GM23338 (cell line): ENCODE measurements at regions not wholly inside any gene's neighbourhood (a gene's known extent, or its start where the extent isn't known, plus 50 kb on each side); places are given as distances from the start of the nearest gene placed in this dataset.

Source experiments
- ATAC-seq: fragments of 200-7000 bp; cut with Tn5 transposase; 3 replicates; pipeline ENCODE4 v1.9.1; 2020
- DNase-seq: peaks from one replicate; pipeline ENCODE4 v3.0.0-alpha.2; 2015; ENCODE audit warnings: low spot score
- H2AFZ ChIP-seq: fragments of 200-600 bp; sonication (generic); 2 replicates; pipeline ENCODE4 v1.8.0; 2016; ENCODE audit warnings: antibody characterized with exemption, mild to moderate bottlenecking, moderate library complexity
- H3F3A ChIP-seq: fragments of 200-600 bp; sonication (generic); replicated peaks from 2 replicates; pipeline ENCODE4 v1.8.0; 2017; ENCODE audit warnings: antibody characterized with exemption, mixed run types, low read depth
- H3K27ac ChIP-seq: fragments of 200-600 bp; sonication (generic); 2 replicates; pipeline ENCODE4 v1.6.1; 2016; ENCODE audit warnings: low read depth
- H3K27me3 ChIP-seq: fragments of 200-600 bp; sonication (generic); 2 replicates; pipeline ENCODE4 v1.8.0; 2016; ENCODE audit warnings: mild to moderate bottlenecking, mixed run types, moderate library complexity; ENCODE audit not compliant: insufficient read depth
- H3K36me3 ChIP-seq: fragments of 200-600 bp; sonication (generic); 2 replicates; pipeline ENCODE4 v1.8.0; 2016; ENCODE audit warnings: mild to moderate bottlenecking; ENCODE audit not compliant: insufficient read depth
- H3K4me1 ChIP-seq: fragments of 200-600 bp; sonication (generic); 2 replicates; pipeline ENCODE4 v1.8.0; 2016; ENCODE audit warnings: mild to moderate bottlenecking, moderate library complexity; ENCODE audit not compliant: insufficient read depth
- H3K4me2 ChIP-seq: fragments of 200-600 bp; sonication (generic); 2 replicates; pipeline ENCODE4 v1.7.1; 2017; ENCODE audit warnings: mixed run types
- H3K4me3 ChIP-seq: fragments of 200-600 bp; sonication (generic); 2 replicates; pipeline ENCODE4 v1.6.1; 2016; ENCODE audit warnings: mixed run types
- H3K79me2 ChIP-seq: fragments of 200-600 bp; sonication (generic); replicated peaks from 2 replicates; pipeline ENCODE4 v1.8.0; 2017; ENCODE audit warnings: mild to moderate bottlenecking; ENCODE audit not compliant: insufficient read depth
- H3K9me2 ChIP-seq: fragments of 200-600 bp; sonication (generic); 2 replicates; pipeline ENCODE4 v1.8.0; 2017; ENCODE audit not compliant: insufficient read depth
- H4K20me1 ChIP-seq: fragments of 200-600 bp; sonication (generic); replicated peaks from 2 replicates; pipeline ENCODE4 v1.8.0; 2017; ENCODE audit warnings: mild to moderate bottlenecking; ENCODE audit not compliant: insufficient read depth
- H3K27ac Mint-ChIP-seq: 2 replicates; pipeline ENCODE4 v1.8.0; 2020; ENCODE audit warnings: inconsistent platforms, mild to moderate bottlenecking, moderate library complexity, mixed read lengths
- H3K27me3 Mint-ChIP-seq: 3 replicates; pipeline ENCODE4 v1.8.0; 2022; ENCODE audit warnings: low read depth, mild to moderate bottlenecking, moderate library complexity, mixed read lengths, inconsistent platforms; ENCODE audit not compliant: insufficient read depth, poor library complexity
- H3K36me3 Mint-ChIP-seq: 3 replicates; pipeline ENCODE4 v1.8.0; 2021; ENCODE audit warnings: low read depth, mild to moderate bottlenecking, inconsistent platforms, moderate library complexity, mixed read lengths
- H3K4me1 Mint-ChIP-seq: 3 replicates; pipeline ENCODE4 v1.8.0; 2020; ENCODE audit warnings: mild to moderate bottlenecking, inconsistent platforms, mixed read lengths
- H3K4me3 Mint-ChIP-seq: 3 replicates; pipeline ENCODE4 v1.8.0; 2021; ENCODE audit warnings: moderate library complexity, mild to moderate bottlenecking, inconsistent platforms, mixed read lengths
- H3K9me3 Mint-ChIP-seq: 3 replicates; pipeline ENCODE4 v1.8.0; 2020; ENCODE audit warnings: moderate library complexity, mild to moderate bottlenecking, inconsistent platforms, mixed read lengths
- CREB1 ChIP-seq: fragments of 250-450 bp; sonication (Bioruptor Pico); IDR thresholded peaks from 2 replicates; pipeline ENCODE4 v1.5.0; 2020; ENCODE audit warnings: low read depth, mild to moderate bottlenecking, moderate library complexity
- CTCF ChIP-seq, 2 experiments: fragments of 200-600 bp in 1 of 2; sonication (generic) in 1 of 2; conservative IDR thresholded peaks; 2 replicates each; pipeline versions ENCODE4 v1.5.1 to v1.6.1; 2016 to 2017; ENCODE audit warnings: antibody characterized with exemption in 2 of 2, low read depth in 2 of 2, mild to moderate bottlenecking in 2 of 2, moderate library complexity in 1 of 2
- ETS1 ChIP-seq: IDR thresholded peaks from 2 replicates; pipeline ENCODE4 v1.6.1; 2016; ENCODE audit warnings: antibody characterized with exemption
- EZH2 ChIP-seq: fragments of 200-600 bp; sonication (generic); IDR thresholded peaks from one replicate; pipeline ENCODE4 v1.8.0; 2017; ENCODE audit warnings: antibody characterized with exemption, mild to moderate bottlenecking, low read depth; ENCODE audit not compliant: unreplicated experiment
- EZH2phosphoT487 ChIP-seq: fragments of 200-600 bp; sonication (generic); IDR thresholded peaks from one replicate; pipeline ENCODE4 v1.8.1; 2018; ENCODE audit warnings: antibody characterized with exemption; ENCODE audit not compliant: unreplicated experiment
- JUNB ChIP-seq: IDR thresholded peaks from one replicate; pipeline ENCODE4 v1.6.1; 2016; ENCODE audit warnings: antibody characterized with exemption; ENCODE audit not compliant: unreplicated experiment
- NANOG ChIP-seq: IDR thresholded peaks from 2 replicates; pipeline ENCODE4 v1.6.1; 2016; ENCODE audit warnings: antibody characterized with exemption, borderline replicate concordance
- POLR2AphosphoS5 ChIP-seq: IDR thresholded peaks from 2 replicates; pipeline ENCODE4 v1.6.1; 2016; ENCODE audit warnings: antibody characterized with exemption, low read depth
- STAT1 ChIP-seq: IDR thresholded peaks from one replicate; pipeline ENCODE4 v1.6.1; 2016; ENCODE audit warnings: antibody characterized with exemption; ENCODE audit not compliant: unreplicated experiment
- ZNF114 ChIP-seq: fragments of 250-450 bp; sonication (Bioruptor Pico); IDR thresholded peaks from 2 replicates; pipeline ENCODE4 v1.5.0; 2020; ENCODE audit warnings: mild to moderate bottlenecking, moderate library complexity
- ZNF331 ChIP-seq: fragments of 250-450 bp; sonication (Bioruptor Pico); IDR thresholded peaks from 2 replicates; pipeline ENCODE4 v1.5.0; 2020; ENCODE audit warnings: low read depth, mild to moderate bottlenecking, moderate library complexity
- ZNF462 ChIP-seq: fragments of 250-450 bp; sonication (Bioruptor Pico); IDR thresholded peaks from 2 replicates; pipeline ENCODE4 v1.5.0; 2020; ENCODE audit warnings: mild to moderate bottlenecking, moderate library complexity
- TF ChIP-seq, protein P1 (sequence below): IDR thresholded peaks from one replicate; pipeline ENCODE4 v1.6.1; 2018; ENCODE audit warnings: antibody characterized with exemption; ENCODE audit not compliant: unreplicated experiment

DNA sequence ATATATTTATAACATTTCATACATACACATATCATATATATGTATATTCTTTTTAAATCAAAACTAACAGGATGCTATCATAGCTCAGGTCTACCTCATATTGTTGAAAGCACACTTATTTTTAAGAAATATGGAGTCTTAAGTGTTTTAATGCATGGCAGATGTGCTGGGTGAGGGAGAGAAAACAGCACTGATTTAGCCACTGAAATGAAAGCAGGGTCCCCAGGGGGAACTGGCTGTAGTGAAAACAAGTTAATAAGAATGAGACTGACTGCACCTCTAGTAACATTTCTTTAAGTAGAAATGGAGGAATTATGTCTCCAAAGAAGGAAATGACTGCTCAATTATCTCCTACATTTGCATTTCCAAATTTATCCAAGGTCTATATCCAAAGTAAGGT is 857.8 kb downstream of the DCDC2C start:
- H3F3A ChIP-seq, result no peaks in the 10 kb centered on the region
- H3K9me2 ChIP-seq, result no peaks in the 10 kb centered on the region; the same call in 1 of the 2 replicates
- Mint-ChIP-seq H3K4me3 (no peak overlapping the region), H3K9me3 (peaks cover 64% of the 10 kb centered on the region), H3K36me3 (peaks cover 8% of the 10 kb centered on the region; the same call in 1 of the 3 replicates), H3K27me3 (no peaks in the 10 kb centered on the region), H3K4me1 (no peaks in the 10 kb centered on the region), H3K27ac (no peak overlapping the region)
- TF ChIP-seq POLR2AphosphoS5, result no peak
- TF ChIP-seq ZNF114 (CRISPR knock-in tag), result no peak
- TF ChIP-seq ETS1, result no peak
- no peak for TF ChIP-seq STAT1
- TF ChIP-seq, protein P1, sequence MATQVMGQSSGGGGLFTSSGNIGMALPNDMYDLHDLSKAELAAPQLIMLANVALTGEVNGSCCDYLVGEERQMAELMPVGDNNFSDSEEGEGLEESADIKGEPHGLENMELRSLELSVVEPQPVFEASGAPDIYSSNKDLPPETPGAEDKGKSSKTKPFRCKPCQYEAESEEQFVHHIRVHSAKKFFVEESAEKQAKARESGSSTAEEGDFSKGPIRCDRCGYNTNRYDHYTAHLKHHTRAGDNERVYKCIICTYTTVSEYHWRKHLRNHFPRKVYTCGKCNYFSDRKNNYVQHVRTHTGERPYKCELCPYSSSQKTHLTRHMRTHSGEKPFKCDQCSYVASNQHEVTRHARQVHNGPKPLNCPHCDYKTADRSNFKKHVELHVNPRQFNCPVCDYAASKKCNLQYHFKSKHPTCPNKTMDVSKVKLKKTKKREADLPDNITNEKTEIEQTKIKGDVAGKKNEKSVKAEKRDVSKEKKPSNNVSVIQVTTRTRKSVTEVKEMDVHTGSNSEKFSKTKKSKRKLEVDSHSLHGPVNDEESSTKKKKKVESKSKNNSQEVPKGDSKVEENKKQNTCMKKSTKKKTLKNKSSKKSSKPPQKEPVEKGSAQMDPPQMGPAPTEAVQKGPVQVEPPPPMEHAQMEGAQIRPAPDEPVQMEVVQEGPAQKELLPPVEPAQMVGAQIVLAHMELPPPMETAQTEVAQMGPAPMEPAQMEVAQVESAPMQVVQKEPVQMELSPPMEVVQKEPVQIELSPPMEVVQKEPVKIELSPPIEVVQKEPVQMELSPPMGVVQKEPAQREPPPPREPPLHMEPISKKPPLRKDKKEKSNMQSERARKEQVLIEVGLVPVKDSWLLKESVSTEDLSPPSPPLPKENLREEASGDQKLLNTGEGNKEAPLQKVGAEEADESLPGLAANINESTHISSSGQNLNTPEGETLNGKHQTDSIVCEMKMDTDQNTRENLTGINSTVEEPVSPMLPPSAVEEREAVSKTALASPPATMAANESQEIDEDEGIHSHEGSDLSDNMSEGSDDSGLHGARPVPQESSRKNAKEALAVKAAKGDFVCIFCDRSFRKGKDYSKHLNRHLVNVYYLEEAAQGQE, result no peak
- TF ChIP-seq CTCF (conservative IDR thresholded peaks at IDR 0.05; ENCODE audit: low read depth in 2 of 2), result no peak
- no peak for TF ChIP-seq NANOG
- TF ChIP-seq ZNF462 (CRISPR knock-in tag), result no peak
- no peak for TF ChIP-seq EZH2phosphoT487
- no peak for TF ChIP-seq CREB1 (CRISPR knock-in tag)
- no peak for TF ChIP-seq EZH2
- no peak for TF ChIP-seq ZNF331 (CRISPR knock-in tag)
- no peak for TF ChIP-seq JUNB
- H3K79me2 ChIP-seq, result no peaks in the 10 kb centered on the region
- no peaks in the 10 kb centered on the region; the same call in 1 of the 2 replicates for H3K36me3 ChIP-seq
- no peak overlapping the region for H3K27ac ChIP-seq
- H3K4me1 ChIP-seq, result no peaks in the 10 kb centered on the region
- H4K20me1 ChIP-seq, result no peaks in the 10 kb centered on the region
- DNase-seq (no peak), ATAC-seq (no peak)
- no peak overlapping the region for H3K4me2 ChIP-seq
- H3K4me3 ChIP-seq, result no peak overlapping the region
- no peaks in the 10 kb centered on the region for H3K27me3 ChIP-seq
- no peak overlapping the region for H2AFZ ChIP-seq
